ENCODE measurements at regions not wholly inside any gene's neighbourhood (a gene's known extent, or its start where the extent isn't known, plus 50 kb on each side); places are given as distances from the start of the nearest gene placed in this dataset.

DNA sequence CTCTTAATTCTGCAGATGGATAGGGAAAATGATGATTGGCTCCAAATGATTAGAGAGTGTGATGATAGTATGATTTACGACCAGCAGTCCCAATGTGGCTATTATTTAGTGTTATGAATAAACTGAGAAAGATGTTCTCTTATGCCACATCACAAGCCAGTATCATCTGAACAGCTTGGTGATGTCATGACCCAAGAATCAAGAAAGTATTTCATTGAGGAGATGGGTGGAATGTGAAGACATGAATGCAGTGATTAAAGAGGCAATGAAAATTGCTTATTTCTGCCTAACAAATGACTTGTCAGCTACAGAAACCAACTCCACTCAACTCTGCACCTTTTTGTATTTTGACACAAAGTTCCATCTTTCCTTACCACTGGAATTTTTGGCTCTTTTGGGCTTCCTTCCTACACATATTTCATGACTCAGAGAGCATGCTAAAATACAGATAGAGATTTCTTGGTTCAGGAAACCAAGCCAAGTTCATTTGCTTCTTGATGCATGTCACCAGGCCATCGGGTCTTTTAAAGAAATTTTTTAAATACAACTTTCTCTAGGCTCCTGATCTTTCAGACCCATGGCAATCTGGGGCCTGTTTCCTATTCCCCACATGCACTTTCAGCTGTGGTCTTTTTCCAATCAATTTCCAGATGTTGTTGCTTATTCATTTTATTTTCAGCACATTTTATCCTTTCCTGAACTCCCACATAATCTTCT lies 174.2 kb downstream of the HHIP start:
- TF ChIP-seq, protein P1, sequence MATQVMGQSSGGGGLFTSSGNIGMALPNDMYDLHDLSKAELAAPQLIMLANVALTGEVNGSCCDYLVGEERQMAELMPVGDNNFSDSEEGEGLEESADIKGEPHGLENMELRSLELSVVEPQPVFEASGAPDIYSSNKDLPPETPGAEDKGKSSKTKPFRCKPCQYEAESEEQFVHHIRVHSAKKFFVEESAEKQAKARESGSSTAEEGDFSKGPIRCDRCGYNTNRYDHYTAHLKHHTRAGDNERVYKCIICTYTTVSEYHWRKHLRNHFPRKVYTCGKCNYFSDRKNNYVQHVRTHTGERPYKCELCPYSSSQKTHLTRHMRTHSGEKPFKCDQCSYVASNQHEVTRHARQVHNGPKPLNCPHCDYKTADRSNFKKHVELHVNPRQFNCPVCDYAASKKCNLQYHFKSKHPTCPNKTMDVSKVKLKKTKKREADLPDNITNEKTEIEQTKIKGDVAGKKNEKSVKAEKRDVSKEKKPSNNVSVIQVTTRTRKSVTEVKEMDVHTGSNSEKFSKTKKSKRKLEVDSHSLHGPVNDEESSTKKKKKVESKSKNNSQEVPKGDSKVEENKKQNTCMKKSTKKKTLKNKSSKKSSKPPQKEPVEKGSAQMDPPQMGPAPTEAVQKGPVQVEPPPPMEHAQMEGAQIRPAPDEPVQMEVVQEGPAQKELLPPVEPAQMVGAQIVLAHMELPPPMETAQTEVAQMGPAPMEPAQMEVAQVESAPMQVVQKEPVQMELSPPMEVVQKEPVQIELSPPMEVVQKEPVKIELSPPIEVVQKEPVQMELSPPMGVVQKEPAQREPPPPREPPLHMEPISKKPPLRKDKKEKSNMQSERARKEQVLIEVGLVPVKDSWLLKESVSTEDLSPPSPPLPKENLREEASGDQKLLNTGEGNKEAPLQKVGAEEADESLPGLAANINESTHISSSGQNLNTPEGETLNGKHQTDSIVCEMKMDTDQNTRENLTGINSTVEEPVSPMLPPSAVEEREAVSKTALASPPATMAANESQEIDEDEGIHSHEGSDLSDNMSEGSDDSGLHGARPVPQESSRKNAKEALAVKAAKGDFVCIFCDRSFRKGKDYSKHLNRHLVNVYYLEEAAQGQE (IDR thresholded peaks at IDR 0.05): no peak
- no peak for TF ChIP-seq HNF4G (IDR thresholded peaks at IDR 0.05)
- TF ChIP-seq GABPA (IDR thresholded peaks at IDR 0.05 in 1 of 2, conservative IDR thresholded peaks at IDR 0.05 in 1 of 2): no peak
- no peak for TF ChIP-seq YY1 (IDR thresholded peaks at IDR 0.05)
- TF ChIP-seq FOXA2 (IDR thresholded peaks at IDR 0.05): no peak
- TF ChIP-seq RAD21 (IDR thresholded peaks at IDR 0.05): no peak
- TF ChIP-seq, protein P2, sequence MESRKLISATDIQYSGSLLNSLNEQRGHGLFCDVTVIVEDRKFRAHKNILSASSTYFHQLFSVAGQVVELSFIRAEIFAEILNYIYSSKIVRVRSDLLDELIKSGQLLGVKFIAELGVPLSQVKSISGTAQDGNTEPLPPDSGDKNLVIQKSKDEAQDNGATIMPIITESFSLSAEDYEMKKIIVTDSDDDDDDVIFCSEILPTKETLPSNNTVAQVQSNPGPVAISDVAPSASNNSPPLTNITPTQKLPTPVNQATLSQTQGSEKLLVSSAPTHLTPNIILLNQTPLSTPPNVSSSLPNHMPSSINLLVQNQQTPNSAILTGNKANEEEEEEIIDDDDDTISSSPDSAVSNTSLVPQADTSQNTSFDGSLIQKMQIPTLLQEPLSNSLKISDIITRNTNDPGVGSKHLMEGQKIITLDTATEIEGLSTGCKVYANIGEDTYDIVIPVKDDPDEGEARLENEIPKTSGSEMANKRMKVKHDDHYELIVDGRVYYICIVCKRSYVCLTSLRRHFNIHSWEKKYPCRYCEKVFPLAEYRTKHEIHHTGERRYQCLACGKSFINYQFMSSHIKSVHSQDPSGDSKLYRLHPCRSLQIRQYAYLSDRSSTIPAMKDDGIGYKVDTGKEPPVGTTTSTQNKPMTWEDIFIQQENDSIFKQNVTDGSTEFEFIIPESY (IDR thresholded peaks at IDR 0.05): no peak
- no peak for TF ChIP-seq JUND (IDR thresholded peaks at IDR 0.05)
- TF ChIP-seq, protein P3, sequence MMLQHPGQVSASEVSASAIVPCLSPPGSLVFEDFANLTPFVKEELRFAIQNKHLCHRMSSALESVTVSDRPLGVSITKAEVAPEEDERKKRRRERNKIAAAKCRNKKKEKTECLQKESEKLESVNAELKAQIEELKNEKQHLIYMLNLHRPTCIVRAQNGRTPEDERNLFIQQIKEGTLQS (IDR thresholded peaks at IDR 0.05): no peak
- no peak for TF ChIP-seq EGR1 (IDR thresholded peaks at IDR 0.05; ENCODE audit: low read depth in 2 of 2)
- TF ChIP-seq, protein P4, sequence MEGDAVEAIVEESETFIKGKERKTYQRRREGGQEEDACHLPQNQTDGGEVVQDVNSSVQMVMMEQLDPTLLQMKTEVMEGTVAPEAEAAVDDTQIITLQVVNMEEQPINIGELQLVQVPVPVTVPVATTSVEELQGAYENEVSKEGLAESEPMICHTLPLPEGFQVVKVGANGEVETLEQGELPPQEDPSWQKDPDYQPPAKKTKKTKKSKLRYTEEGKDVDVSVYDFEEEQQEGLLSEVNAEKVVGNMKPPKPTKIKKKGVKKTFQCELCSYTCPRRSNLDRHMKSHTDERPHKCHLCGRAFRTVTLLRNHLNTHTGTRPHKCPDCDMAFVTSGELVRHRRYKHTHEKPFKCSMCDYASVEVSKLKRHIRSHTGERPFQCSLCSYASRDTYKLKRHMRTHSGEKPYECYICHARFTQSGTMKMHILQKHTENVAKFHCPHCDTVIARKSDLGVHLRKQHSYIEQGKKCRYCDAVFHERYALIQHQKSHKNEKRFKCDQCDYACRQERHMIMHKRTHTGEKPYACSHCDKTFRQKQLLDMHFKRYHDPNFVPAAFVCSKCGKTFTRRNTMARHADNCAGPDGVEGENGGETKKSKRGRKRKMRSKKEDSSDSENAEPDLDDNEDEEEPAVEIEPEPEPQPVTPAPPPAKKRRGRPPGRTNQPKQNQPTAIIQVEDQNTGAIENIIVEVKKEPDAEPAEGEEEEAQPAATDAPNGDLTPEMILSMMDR (IDR thresholded peaks at IDR 0.05; ENCODE audit: low read depth, low read length, missing input control): no peak
- TF ChIP-seq TAF1 (conservative IDR thresholded peaks at IDR 0.05): no peak
- TF ChIP-seq NR2F2 (IDR thresholded peaks at IDR 0.05): no peak
- no peak for TF ChIP-seq HNF4A (conservative IDR thresholded peaks at IDR 0.05)
- TF ChIP-seq SP1 (IDR thresholded peaks at IDR 0.05): no peak
- TF ChIP-seq, protein P5, sequence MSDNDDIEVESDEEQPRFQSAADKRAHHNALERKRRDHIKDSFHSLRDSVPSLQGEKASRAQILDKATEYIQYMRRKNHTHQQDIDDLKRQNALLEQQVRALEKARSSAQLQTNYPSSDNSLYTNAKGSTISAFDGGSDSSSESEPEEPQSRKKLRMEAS (IDR thresholded peaks at IDR 0.05): no peak
- 59% methylated on average over 2 of the region's 2 CpGs for WGBS
- H3K27me3 ChIP-seq (ENCODE audit: control insufficient read depth in 4 of 4, insufficient read depth in 4 of 4, low read length in 3 of 4): no peaks in the 10 kb centered on the region
- H3K4me3 ChIP-seq (ENCODE audit: low read depth in 1 of 3, low read length in 3 of 3): no peak overlapping the region
- H3K9ac ChIP-seq (ENCODE audit: low read depth in 1 of 2, low read length in 2 of 2): no peak overlapping the region
- DNase-seq (ENCODE audit: low spot score): no peak
- no peaks in the 10 kb centered on the region for H3K36me3 ChIP-seq (ENCODE audit: control insufficient read depth in 4 of 4, insufficient read depth in 3 of 4, low read depth in 1 of 4, low read length in 3 of 4)
- no peaks in the 10 kb centered on the region for H3K4me1 ChIP-seq (ENCODE audit: control insufficient read depth in 4 of 4, insufficient read depth in 4 of 4, low read length in 3 of 4)
- no peak overlapping the region for H3K27ac ChIP-seq (ENCODE audit: low read depth in 1 of 2, low read length in 2 of 2)
- no peaks in the 10 kb centered on the region for H3K9me3 ChIP-seq (ENCODE audit: control insufficient read depth in 4 of 4, low read length in 3 of 4)

Measured in liver (tissue), 8 donors.